ENCODE measurements at regions not wholly inside any gene's neighbourhood (a gene's known extent, or its start where the extent isn't known, plus 50 kb on each side); places are given as distances from the start of the nearest gene placed in this dataset.

GRCh38 chr9:2319421-2319820 lies 302.2 kb upstream of the VLDLR start:
- 73% methylated on average over 1 of the region's 1 CpG for WGBS
- H3K27ac ChIP-seq, result no peak overlapping the region
- no peaks in the 10 kb centered on the region for H3K4me1 ChIP-seq
- H3K27me3 ChIP-seq, result no peaks in the 10 kb centered on the region
- no peaks in the 10 kb centered on the region for H3K36me3 ChIP-seq
- no peak for DNase-seq (ENCODE audit: low spot score in 2 of 2)
- H3K4me3 ChIP-seq, result no peak overlapping the region
- TF ChIP-seq POLR2AphosphoS5 (IDR thresholded peaks at IDR 0.05) (no peak), EP300 (IDR thresholded peaks at IDR 0.05) (no peak), POLR2A (IDR thresholded peaks at IDR 0.05) (no peak)
- TF ChIP-seq, protein P1, sequence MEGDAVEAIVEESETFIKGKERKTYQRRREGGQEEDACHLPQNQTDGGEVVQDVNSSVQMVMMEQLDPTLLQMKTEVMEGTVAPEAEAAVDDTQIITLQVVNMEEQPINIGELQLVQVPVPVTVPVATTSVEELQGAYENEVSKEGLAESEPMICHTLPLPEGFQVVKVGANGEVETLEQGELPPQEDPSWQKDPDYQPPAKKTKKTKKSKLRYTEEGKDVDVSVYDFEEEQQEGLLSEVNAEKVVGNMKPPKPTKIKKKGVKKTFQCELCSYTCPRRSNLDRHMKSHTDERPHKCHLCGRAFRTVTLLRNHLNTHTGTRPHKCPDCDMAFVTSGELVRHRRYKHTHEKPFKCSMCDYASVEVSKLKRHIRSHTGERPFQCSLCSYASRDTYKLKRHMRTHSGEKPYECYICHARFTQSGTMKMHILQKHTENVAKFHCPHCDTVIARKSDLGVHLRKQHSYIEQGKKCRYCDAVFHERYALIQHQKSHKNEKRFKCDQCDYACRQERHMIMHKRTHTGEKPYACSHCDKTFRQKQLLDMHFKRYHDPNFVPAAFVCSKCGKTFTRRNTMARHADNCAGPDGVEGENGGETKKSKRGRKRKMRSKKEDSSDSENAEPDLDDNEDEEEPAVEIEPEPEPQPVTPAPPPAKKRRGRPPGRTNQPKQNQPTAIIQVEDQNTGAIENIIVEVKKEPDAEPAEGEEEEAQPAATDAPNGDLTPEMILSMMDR (IDR thresholded peaks at IDR 0.05), result no peak
- H3K9me3 ChIP-seq, result peaks cover 6% of the 10 kb centered on the region

- 94% methylated on average over 5 of the region's 5 CpGs for WGBS
- Histone ChIP-seq H3K36me3 (no peaks in the 10 kb centered on the region), H3K4me3 (no peak overlapping the region), H3K27ac (no peak overlapping the region), H3K9me3 (peaks cover 4% of the 10 kb centered on the region), H3K4me1 (no peaks in the 10 kb centered on the region), H3K27me3 (no peaks in the 10 kb centered on the region)
- TF ChIP-seq, protein P1 (IDR thresholded peaks at IDR 0.05), result no peak
- TF ChIP-seq POLR2AphosphoS5 (IDR thresholded peaks at IDR 0.05) (no peak), POLR2A (IDR thresholded peaks at IDR 0.05) (no peak), EP300 (IDR thresholded peaks at IDR 0.05) (no peak)
- DNase-seq (ENCODE audit: low spot score in 2 of 2), result no peak
Measured at GRCh38 chr9:2320114-2320513, 301.5 kb upstream of the VLDLR start.

DNA sequence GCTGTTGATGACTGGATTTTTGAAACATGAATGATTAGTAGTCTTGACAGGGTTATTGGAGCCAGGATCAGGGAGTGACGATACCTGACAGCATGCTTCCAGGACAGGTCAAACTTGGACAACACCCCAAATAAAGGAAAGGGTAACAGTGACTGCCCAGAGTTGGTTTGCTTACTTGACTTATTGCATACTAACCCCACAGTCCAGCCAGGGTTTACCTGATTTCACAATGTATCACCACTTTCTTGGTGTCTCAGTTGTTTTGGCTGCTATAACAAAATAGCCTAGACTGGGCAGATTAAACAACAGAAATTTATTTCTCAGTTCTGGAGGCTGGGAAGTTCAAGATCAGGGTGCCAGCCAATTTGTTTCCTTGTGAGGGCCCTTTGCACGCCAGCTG lies 301.0 kb upstream of the VLDLR start:
- Histone ChIP-seq H3K27me3 (no peaks in the 10 kb centered on the region), H3K36me3 (no peaks in the 10 kb centered on the region), H3K4me3 (no peak overlapping the region), H3K27ac (no peak overlapping the region), H3K9me3 (peaks cover 4% of the 10 kb centered on the region), H3K4me1 (no peaks in the 10 kb centered on the region)
- DNase-seq (ENCODE audit: low spot score in 2 of 2), result no peak
- TF ChIP-seq POLR2AphosphoS5 (IDR thresholded peaks at IDR 0.05) (no peak), POLR2A (IDR thresholded peaks at IDR 0.05) (no peak), EP300 (IDR thresholded peaks at IDR 0.05) (no peak)
- TF ChIP-seq, protein P1 (IDR thresholded peaks at IDR 0.05), result no peak
- 89% methylated on average over 2 of the region's 2 CpGs for WGBS

DNA sequence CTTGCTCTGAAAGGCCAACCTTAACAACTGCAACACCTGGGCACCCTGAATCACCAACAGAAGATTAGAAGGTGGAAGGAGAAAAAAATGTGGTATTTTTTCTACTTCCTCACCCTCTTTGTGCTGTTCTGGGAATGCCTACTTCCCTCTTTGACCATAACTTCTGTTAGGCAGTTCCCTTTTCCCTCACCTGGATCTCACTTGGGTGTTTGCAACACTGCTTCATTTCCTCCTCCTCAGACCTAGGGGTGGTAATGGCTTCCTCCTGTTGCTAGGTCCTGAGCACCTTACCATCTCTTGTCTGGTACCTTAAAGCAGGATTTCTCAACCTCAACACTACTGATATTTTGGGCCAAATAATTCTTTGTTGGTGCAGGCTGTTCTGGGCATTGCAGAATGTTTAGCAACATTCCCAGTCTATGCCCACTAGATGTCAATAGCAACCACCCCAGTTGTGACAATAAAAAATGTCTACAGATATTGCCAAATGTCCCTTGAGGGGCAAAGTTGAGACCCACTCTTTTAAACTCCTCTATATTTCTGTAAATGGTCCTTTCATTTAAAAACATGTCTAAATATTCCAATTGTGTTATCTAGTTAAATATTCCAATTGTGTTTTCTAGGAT lies 300.0 kb upstream of the VLDLR start:
- no peak for DNase-seq (ENCODE audit: low spot score in 2 of 2)
- no peaks in the 10 kb centered on the region for H3K36me3 ChIP-seq
- no peak overlapping the region for H3K4me3 ChIP-seq
- H3K9me3 ChIP-seq, result peaks cover 3% of the 10 kb centered on the region
- TF ChIP-seq POLR2AphosphoS5 (IDR thresholded peaks at IDR 0.05), result no peak
- H3K27me3 ChIP-seq, result no peaks in the 10 kb centered on the region
- H3K27ac ChIP-seq, result no peak overlapping the region
- no peaks in the 10 kb centered on the region for H3K4me1 ChIP-seq

GRCh38 chr9:2324742-2325141 lies 296.8 kb upstream of the VLDLR start:
- H3K9me3 ChIP-seq, result no peaks in the 10 kb centered on the region
- 92% methylated on average over 2 of the region's 2 CpGs for WGBS
- no peak for DNase-seq (ENCODE audit: low spot score in 2 of 2)
- H3K27ac ChIP-seq, result no peak overlapping the region
- no peaks in the 10 kb centered on the region for H3K27me3 ChIP-seq
- no peak for TF ChIP-seq POLR2AphosphoS5 (IDR thresholded peaks at IDR 0.05)
- TF ChIP-seq, protein P1 (IDR thresholded peaks at IDR 0.05), result no peak
- no peak for TF ChIP-seq EP300 (IDR thresholded peaks at IDR 0.05)
- no peak for TF ChIP-seq POLR2A (IDR thresholded peaks at IDR 0.05)
- no peaks in the 10 kb centered on the region for H3K36me3 ChIP-seq
- H3K4me3 ChIP-seq, result no peak overlapping the region
- no peaks in the 10 kb centered on the region for H3K4me1 ChIP-seq

DNA sequence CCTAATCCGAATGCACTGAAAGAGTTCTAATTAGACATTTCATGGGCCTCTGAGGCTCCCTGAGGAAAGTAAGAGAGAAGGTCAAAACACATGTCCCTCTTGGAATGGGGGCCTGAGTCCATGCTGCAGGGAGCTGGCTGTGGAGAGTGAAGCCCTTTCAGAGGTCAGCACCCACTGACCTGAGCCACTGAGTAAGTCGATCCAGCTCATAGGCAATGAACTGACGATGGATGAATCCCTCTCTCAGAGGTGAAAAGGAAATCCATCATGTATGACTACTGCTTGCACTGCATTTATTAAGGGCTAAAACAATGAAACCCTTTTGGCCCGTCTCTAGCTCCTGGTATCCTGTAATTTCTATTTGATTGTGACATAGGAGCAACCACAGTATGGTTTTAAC lies 288.9 kb upstream of the VLDLR start:
- H3K27me3 ChIP-seq, result no peaks in the 10 kb centered on the region
- TF ChIP-seq EP300 (IDR thresholded peaks at IDR 0.05) (no peak), POLR2A (IDR thresholded peaks at IDR 0.05) (no peak), POLR2AphosphoS5 (IDR thresholded peaks at IDR 0.05) (no peak)
- TF ChIP-seq, protein P1 (IDR thresholded peaks at IDR 0.05), result no peak
- H3K27ac ChIP-seq, result no peak overlapping the region
- no peak for DNase-seq (ENCODE audit: low spot score in 2 of 2)
- H3K9me3 ChIP-seq, result no peaks in the 10 kb centered on the region
- H3K4me1 ChIP-seq, result no peaks in the 10 kb centered on the region
- 69% methylated on average over 4 of the region's 4 CpGs for WGBS
- H3K36me3 ChIP-seq, result no peaks in the 10 kb centered on the region
- no peak overlapping the region for H3K4me3 ChIP-seq
